ENCODE measurements at regions not wholly inside any gene's neighbourhood (a gene's known extent, or its start where the extent isn't known, plus 50 kb on each side); places are given as distances from the start of the nearest gene placed in this dataset.

DNA sequence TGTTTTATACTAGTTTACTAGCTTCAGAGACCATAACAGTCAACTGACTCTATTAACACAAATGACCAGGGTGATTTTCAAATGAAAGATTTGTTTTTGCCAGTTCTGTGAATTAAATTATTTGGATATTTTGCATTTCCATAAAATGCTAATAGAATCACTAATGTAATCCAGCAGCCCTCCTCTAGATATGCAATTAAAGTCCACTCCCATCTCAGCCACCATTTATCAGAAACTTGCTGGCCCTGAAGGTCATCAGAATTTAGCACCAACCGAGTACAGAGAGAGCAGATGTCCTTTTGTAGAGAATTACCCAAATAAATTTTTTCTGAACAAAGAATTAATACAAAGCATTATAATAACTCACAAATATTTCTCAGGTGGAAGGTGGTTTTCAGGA lies 531.1 kb upstream of the SLIT2 start (continued):
- TF ChIP-seq REST (IDR thresholded peaks at IDR 0.05; ENCODE audit: low read depth, low read length), result no peak
- no peak for TF ChIP-seq CREB1 (IDR thresholded peaks at IDR 0.05; ENCODE audit: low read depth)
- no peak for TF ChIP-seq RELB (IDR thresholded peaks at IDR 0.05; ENCODE audit: low read depth)

DNA sequence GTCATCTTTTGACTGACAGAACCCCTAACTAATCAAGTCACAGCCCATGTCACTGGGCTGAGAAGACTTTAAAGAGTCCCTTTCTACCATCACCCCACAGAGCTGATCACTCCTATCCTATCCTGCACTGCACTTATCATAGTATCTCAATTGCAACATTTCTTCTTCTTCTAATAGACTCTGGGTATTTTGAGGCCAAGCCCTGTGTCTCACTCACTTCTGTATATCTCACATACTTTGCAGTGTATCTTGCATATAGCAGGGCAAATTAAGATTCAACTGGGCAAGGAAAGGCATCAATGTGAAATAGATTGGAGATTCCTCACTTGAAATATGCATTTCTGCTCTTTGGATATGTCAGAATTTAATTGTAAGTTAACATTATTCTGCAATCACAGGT lies 531.5 kb upstream of the SLIT2 start:
- Histone ChIP-seq H3K4me3 (no peak overlapping the region), H3K9ac (ENCODE audit: control insufficient read depth, insufficient read depth, low read length) (no peak overlapping the region), H4K20me1 (ENCODE audit: control insufficient read depth, insufficient read depth) (no peaks in the 10 kb centered on the region), H3K4me2 (ENCODE audit: control insufficient read depth, insufficient read depth) (no peak overlapping the region), H3K27me3 (replicated peaks in 1 of 2; ENCODE audit: control insufficient read depth in 2 of 2, insufficient read depth in 2 of 2, low read length in 1 of 2) (no peaks in the 10 kb centered on the region), H3K9me3 (replicated peaks; ENCODE audit: control insufficient read depth, insufficient read depth, low read length) (no peaks in the 10 kb centered on the region), H2AFZ (ENCODE audit: control insufficient read depth, low read depth, low read length) (no peak overlapping the region), H3K27ac (ENCODE audit: control insufficient read depth, insufficient read depth) (no peak overlapping the region), H3K79me2 (ENCODE audit: control insufficient read depth, insufficient read depth, low read length) (no peaks in the 10 kb centered on the region), H3K36me3 (ENCODE audit: control insufficient read depth in 2 of 2, insufficient read depth in 2 of 2, low read length in 1 of 2) (no peaks in the 10 kb centered on the region), H3K4me1 (ENCODE audit: control insufficient read depth, insufficient read depth, low read length) (no peaks in the 10 kb centered on the region)
- SMC1A ChIA-PET (ENCODE audit: uncharacterized antibody, unreplicated experiment), result no interaction called here
- POLR2A ChIA-PET, result no interaction called here
- TF ChIP-seq IRF5 (IDR thresholded peaks at IDR 0.05; ENCODE audit: borderline replicate concordance), result no peak
- TF ChIP-seq ETV6 (conservative IDR thresholded peaks at IDR 0.05 in 1 of 2, IDR thresholded peaks at IDR 0.05 in 1 of 2; ENCODE audit: borderline replicate concordance in 1 of 2, low read depth in 1 of 2), result no peak
- TF ChIP-seq ZZZ3 (IDR thresholded peaks at IDR 0.05; ENCODE audit: control insufficient read depth, insufficient read length, low read depth), result no peak
- TF ChIP-seq RUNX3 (IDR thresholded peaks at IDR 0.05; ENCODE audit: low read length), result no peak
- TF ChIP-seq ATF2 (IDR thresholded peaks at IDR 0.05; ENCODE audit: low read length), result no peak
- TF ChIP-seq MYC (IDR thresholded peaks at IDR 0.05; ENCODE audit: insufficient read depth, insufficient read length, insufficient replicate concordance, low read length, severe bottlenecking), result no peak
- TF ChIP-seq FOXK2 (IDR thresholded peaks at IDR 0.05), result no peak
- TF ChIP-seq SREBF1 (IDR thresholded peaks at IDR 0.05; ENCODE audit: low read length), result no peak
- TF ChIP-seq NRF1 (conservative IDR thresholded peaks at IDR 0.05; ENCODE audit: low read depth, low read length), result no peak
- no peak for TF ChIP-seq CBX3 (IDR thresholded peaks at IDR 0.05; ENCODE audit: borderline replicate concordance, low read depth)
- no peak for TF ChIP-seq CREB1 (IDR thresholded peaks at IDR 0.05; ENCODE audit: low read depth)
- no peak for TF ChIP-seq SIX5 (IDR thresholded peaks at IDR 0.05; ENCODE audit: low read depth, low read length, severe bottlenecking)
- no peak for TF ChIP-seq BMI1 (IDR thresholded peaks at IDR 0.05; ENCODE audit: borderline replicate concordance)
- DNase-seq (ENCODE audit: low read depth, low spot score), result no peak
- BruUV-seq (replicated peaks), result no TSS peak
- in situ Hi-C loops (cut with MboI) (no loop called here), intact Hi-C loops (cut with micrococcal nuclease; ENCODE audit: unreplicated experiment) (no loop called here)
- no peak for FAIRE-seq
- RAD21 ChIA-PET (ENCODE audit: unreplicated experiment), result no interaction called here
- CTCF ChIA-PET, result no interaction called here
- ATAC-seq, result no peak

All from GM12878 (cell line).